ENCODE measurements at regions not wholly inside any gene's neighbourhood (a gene's known extent, or its start where the extent isn't known, plus 50 kb on each side); places are given as distances from the start of the nearest gene placed in this dataset.

- no peak for TF ChIP-seq CTCF (conservative IDR thresholded peaks at IDR 0.05)
- H3K4me1 Mint-ChIP-seq = peaks cover 22% of the 10 kb centered on the region
Measured at GRCh38 chr11:119909077-119909476, 180.1 kb upstream of the NECTIN1 start.

GRCh38 chr11:119908573-119908904, 179.5 kb upstream of the NECTIN1 start:
- Mint-ChIP-seq H3K4me1 (peaks cover 25% of the 10 kb centered on the region), H3K27ac (ENCODE audit: unreplicated experiment) (no peak overlapping the region), H3K4me3 (no peak overlapping the region), H3K27me3 (ENCODE audit: low read depth) (no peaks in the 10 kb centered on the region), H3K36me3 (ENCODE audit: low read depth) (no peaks in the 10 kb centered on the region), H3K9me3 (no peaks in the 10 kb centered on the region)
- TF ChIP-seq CTCF (conservative IDR thresholded peaks at IDR 0.05) = no peak
- no peak for DNase-seq (ENCODE audit: low read depth, low spot score)

More at GRCh38 chr11:119909077-119909476, 180.1 kb upstream of the NECTIN1 start:
- DNase-seq (ENCODE audit: low read depth, low spot score) = no peak
- Mint-ChIP-seq H3K9me3 (no peaks in the 10 kb centered on the region), H3K27ac (ENCODE audit: unreplicated experiment) (no peak overlapping the region), H3K27me3 (ENCODE audit: low read depth) (no peaks in the 10 kb centered on the region), H3K4me3 (no peak overlapping the region), H3K36me3 (ENCODE audit: low read depth) (no peaks in the 10 kb centered on the region)

- H3K36me3 Mint-ChIP-seq (ENCODE audit: low read depth) = no peaks in the 10 kb centered on the region
- no peak for DNase-seq (ENCODE audit: low read depth, low spot score)
- H3K9me3 Mint-ChIP-seq = no peaks in the 10 kb centered on the region
- H3K4me3 Mint-ChIP-seq = no peak overlapping the region
- no peaks in the 10 kb centered on the region for H3K27me3 Mint-ChIP-seq (ENCODE audit: low read depth)
- peaks cover 25% of the 10 kb centered on the region for H3K4me1 Mint-ChIP-seq
- no peak for TF ChIP-seq CTCF (conservative IDR thresholded peaks at IDR 0.05)
- no peak overlapping the region for H3K27ac Mint-ChIP-seq (ENCODE audit: unreplicated experiment)
Measured at GRCh38 chr11:119907878-119908572, 179.0 kb upstream of the NECTIN1 start.

- H3K9me3 Mint-ChIP-seq = no peaks in the 10 kb centered on the region
- H3K27me3 Mint-ChIP-seq (ENCODE audit: low read depth) = no peaks in the 10 kb centered on the region
- no peak overlapping the region for H3K27ac Mint-ChIP-seq (ENCODE audit: unreplicated experiment)
- peaks cover 25% of the 10 kb centered on the region for H3K4me1 Mint-ChIP-seq
- DNase-seq (ENCODE audit: low read depth, low spot score) = no peak
- no peak for TF ChIP-seq CTCF (conservative IDR thresholded peaks at IDR 0.05)
- no peak overlapping the region for H3K4me3 Mint-ChIP-seq
- no peaks in the 10 kb centered on the region for H3K36me3 Mint-ChIP-seq (ENCODE audit: low read depth)
Measured at GRCh38 chr11:119907122-119907851, 178.3 kb upstream of the NECTIN1 start.

- Mint-ChIP-seq H3K9me3 (no peaks in the 10 kb centered on the region), H3K4me1 (peaks cover 25% of the 10 kb centered on the region), H3K4me3 (no peak overlapping the region), H3K27ac (ENCODE audit: unreplicated experiment) (no peak overlapping the region), H3K27me3 (ENCODE audit: low read depth) (no peaks in the 10 kb centered on the region), H3K36me3 (ENCODE audit: low read depth) (no peaks in the 10 kb centered on the region)
- DNase-seq (ENCODE audit: low read depth, low spot score) = no peak
- no peak for TF ChIP-seq CTCF (conservative IDR thresholded peaks at IDR 0.05)
Measured at GRCh38 chr11:119906376-119906775, 177.4 kb upstream of the NECTIN1 start.
